ENCODE measurements at regions not wholly inside any gene's neighbourhood (a gene's known extent, or its start where the extent isn't known, plus 50 kb on each side); places are given as distances from the start of the nearest gene placed in this dataset.

GRCh38 chr4:4941751-4942150 lies 77.5 kb downstream of the CYTL1 start:
- H3F3A ChIP-seq (ENCODE audit: low read length, unreplicated experiment): no peaks in the 10 kb centered on the region

GRCh38 chr4:4942658-4943057 lies 76.6 kb downstream of the CYTL1 start:
- no peak for ATAC-seq
- CTCF ChIA-PET: no interaction called here
- Histone ChIP-seq H3K4me3 (ENCODE audit: low read length) (no peak overlapping the region), H3K79me2 (ENCODE audit: low read length) (no peaks in the 10 kb centered on the region), H3K9me2 (replicated peaks; ENCODE audit: low read length) (no peaks in the 10 kb centered on the region), H2AFZ (ENCODE audit: low read length) (no peak overlapping the region), H3K27me3 (ENCODE audit: low read length) (peaks cover 53% of the 10 kb centered on the region), H3K9ac (ENCODE audit: low read length) (no peak overlapping the region), H3F3A (ENCODE audit: low read length, unreplicated experiment) (no peaks in the 10 kb centered on the region), H3K27ac (ENCODE audit: low read length) (no peak overlapping the region), H3K4me2 (ENCODE audit: low read length) (no peak overlapping the region), H4K20me1 (ENCODE audit: low read length) (no peaks in the 10 kb centered on the region), H3K36me3 (ENCODE audit: low read depth, low read length) (no peaks in the 10 kb centered on the region), H3K4me1 (ENCODE audit: insufficient read depth, low read length) (no peaks in the 10 kb centered on the region), H3K9me3 (ENCODE audit: low read length) (no peaks in the 10 kb centered on the region)
- DNase-seq: no peak
- POLR2A ChIA-PET (ENCODE audit: unreplicated experiment): no interaction called here
- no TSS peak for BruUV-seq (replicated peaks)
- intact Hi-C loops (cut with micrococcal nuclease): no loop called here
- TF ChIP-seq EZH2phosphoT487 (IDR thresholded peaks at IDR 0.05; ENCODE audit: borderline replicate concordance, low read length): no peak
- no peak for TF ChIP-seq EZH2 (IDR thresholded peaks at IDR 0.05; ENCODE audit: low read length, unreplicated experiment)
- no peak for TF ChIP-seq CTCF (conservative IDR thresholded peaks at IDR 0.05; ENCODE audit: low read depth, low read length)

More at GRCh38 chr4:4941751-4942150, 77.5 kb downstream of the CYTL1 start:
- TF ChIP-seq EZH2 (IDR thresholded peaks at IDR 0.05; ENCODE audit: low read length, unreplicated experiment) (no peak), CTCF (conservative IDR thresholded peaks at IDR 0.05; ENCODE audit: low read depth, low read length) (no peak), EZH2phosphoT487 (IDR thresholded peaks at IDR 0.05; ENCODE audit: borderline replicate concordance, low read length) (no peak)
- H3K27me3 ChIP-seq (ENCODE audit: low read length): peaks cover 59% of the 10 kb centered on the region
- no peak for DNase-seq
- ChIA-PET POLR2A (ENCODE audit: unreplicated experiment) (no interaction called here), CTCF (interaction anchor here (0.6 kb wide), 1 partner anchor 522 kb away, joined by 3 read pairs; no protein-coding TSS in a partner anchor)
- no peak overlapping the region for H3K4me2 ChIP-seq (ENCODE audit: low read length)
- no peaks in the 10 kb centered on the region for H3K9me3 ChIP-seq (ENCODE audit: low read length)
- no peak overlapping the region for H3K27ac ChIP-seq (ENCODE audit: low read length)
- no peaks in the 10 kb centered on the region for H3K36me3 ChIP-seq (ENCODE audit: low read depth, low read length)
- H2AFZ ChIP-seq (ENCODE audit: low read length): no peak overlapping the region
- no TSS peak for BruUV-seq (replicated peaks)
- no peaks in the 10 kb centered on the region for H3K4me1 ChIP-seq (ENCODE audit: insufficient read depth, low read length)
- intact Hi-C loops (cut with micrococcal nuclease): no loop called here
- no peak for ATAC-seq
- no peaks in the 10 kb centered on the region for H3K9me2 ChIP-seq (replicated peaks; ENCODE audit: low read length)
- H3K79me2 ChIP-seq (ENCODE audit: low read length): no peaks in the 10 kb centered on the region
- no peaks in the 10 kb centered on the region for H4K20me1 ChIP-seq (ENCODE audit: low read length)
- no peak overlapping the region for H3K4me3 ChIP-seq (ENCODE audit: low read length)
- H3K9ac ChIP-seq (ENCODE audit: low read length): no peak overlapping the region

GRCh38 chr4:4945021-4945420 lies 74.2 kb downstream of the CYTL1 start:
- ATAC-seq (no peak), DNase-seq (no peak)
- Histone ChIP-seq H3K9me3 (ENCODE audit: low read length) (no peaks in the 10 kb centered on the region), H4K20me1 (ENCODE audit: low read length) (no peaks in the 10 kb centered on the region), H3K4me1 (ENCODE audit: insufficient read depth, low read length) (no peaks in the 10 kb centered on the region), H3K27ac (ENCODE audit: low read length) (no peak overlapping the region), H3F3A (ENCODE audit: low read length, unreplicated experiment) (no peaks in the 10 kb centered on the region), H2AFZ (ENCODE audit: low read length) (no peak overlapping the region), H3K9me2 (replicated peaks; ENCODE audit: low read length) (no peaks in the 10 kb centered on the region), H3K4me2 (ENCODE audit: low read length) (no peak overlapping the region), H3K4me3 (ENCODE audit: low read length) (no peak overlapping the region), H3K27me3 (ENCODE audit: low read length) (peaks cover 54% of the 10 kb centered on the region), H3K9ac (ENCODE audit: low read length) (no peak overlapping the region), H3K79me2 (ENCODE audit: low read length) (no peaks in the 10 kb centered on the region), H3K36me3 (ENCODE audit: low read depth, low read length) (no peaks in the 10 kb centered on the region)
- BruUV-seq (replicated peaks): no TSS peak
- POLR2A ChIA-PET (ENCODE audit: unreplicated experiment): no interaction called here
- CTCF ChIA-PET: no interaction called here
- no peak for TF ChIP-seq EZH2 (IDR thresholded peaks at IDR 0.05; ENCODE audit: low read length, unreplicated experiment)
- TF ChIP-seq EZH2phosphoT487 (IDR thresholded peaks at IDR 0.05; ENCODE audit: borderline replicate concordance, low read length): no peak
- TF ChIP-seq CTCF (conservative IDR thresholded peaks at IDR 0.05; ENCODE audit: low read depth, low read length): no peak
- intact Hi-C loops (cut with micrococcal nuclease): no loop called here

Data from PC-3 (cell line).